Activated CD8-positive, alpha-beta memory T cell treated with anti-CD3 and anti-CD28 coated beads, Interleukin-2, amount 10 ng/mL, durations not matched to agents 7 days and 5 days (primary cell): ENCODE measurements at regions not wholly inside any gene's neighbourhood (a gene's known extent, or its start where the extent isn't known, plus 50 kb on each side); places are given as distances from the start of the nearest gene placed in this dataset.
"Not testable (repeated sequence)": the region's sequence is repeated elsewhere in the genome, so short reads cannot be mapped to it uniquely, and the experiment has no call there.

Experiments
- ATAC-seq: fragments of 150-1000 bp; cut with Tn5 transposase; one replicate; pipeline ENCODE4 v1.10.0; 2021; ENCODE audit warnings: moderate library complexity
- CTCF ChIA-PET: fragments of 350-600 bp; sonication (Branson Sonifier 250); formaldehyde crosslinking; loops from one replicate; lab custom pipeline; 2021; ENCODE audit warnings: antibody characterized with exemption; lab: Charles Lee
- DNase-seq: peaks from one replicate; pipeline ENCODE4 v3.0.0-alpha.2; 2020
- H3K27ac Mint-ChIP-seq: one replicate; pipeline ENCODE4 v1.8.0; 2021; ENCODE audit warnings: mild to moderate bottlenecking, mixed read lengths
- H3K27me3 Mint-ChIP-seq: one replicate; pipeline ENCODE4 v1.8.0; 2021; ENCODE audit warnings: mixed read lengths
- H3K36me3 Mint-ChIP-seq: one replicate; pipeline ENCODE4 v1.8.0; 2021; ENCODE audit warnings: mild to moderate bottlenecking, mixed read lengths
- H3K4me1 Mint-ChIP-seq: one replicate; pipeline ENCODE4 v1.8.0; 2021; ENCODE audit warnings: mixed read lengths
- H3K4me3 Mint-ChIP-seq: one replicate; pipeline ENCODE4 v1.8.0; 2021; ENCODE audit warnings: mild to moderate bottlenecking, moderate library complexity, mixed read lengths
- H3K9me3 Mint-ChIP-seq: one replicate; pipeline ENCODE4 v1.8.0; 2022; ENCODE audit warnings: low read depth, mixed read lengths

- DNase-seq, H3K27me3 Mint-ChIP-seq, H3K4me1 Mint-ChIP-seq, H3K36me3 Mint-ChIP-seq, H3K9me3 Mint-ChIP-seq, H3K27ac Mint-ChIP-seq, ATAC-seq, CTCF ChIA-PET, H3K4me3 Mint-ChIP-seq: not testable (repeated sequence)
These were observed 463.9 kb downstream of the AJAP1 start for GRCh38 chr1:5118292-5118691.

- peaks cover 2% of the 10 kb centered on the region for H3K9me3 Mint-ChIP-seq
- ATAC-seq (no peak), DNase-seq (no peak)
- peaks cover 25% of the 10 kb centered on the region for H3K27me3 Mint-ChIP-seq
- H3K36me3 Mint-ChIP-seq, result no peaks in the 10 kb centered on the region
- peaks cover 20% of the 10 kb centered on the region for H3K4me1 Mint-ChIP-seq
- CTCF ChIA-PET, result no interaction called here
- H3K4me3 Mint-ChIP-seq, result no peak overlapping the region
- H3K27ac Mint-ChIP-seq, result no peak overlapping the region
These were observed 457.2 kb downstream of the AJAP1 start for GRCh38 chr1:5111581-5111980.

- Mint-ChIP-seq H3K4me1 (peaks cover 20% of the 10 kb centered on the region), H3K4me3 (peak overlapping the region; percentile 6), H3K9me3 (peaks cover 2% of the 10 kb centered on the region), H3K27me3 (peaks cover 25% of the 10 kb centered on the region), H3K27ac (no peak overlapping the region), H3K36me3 (no peaks in the 10 kb centered on the region)
- DNase-seq (peak; percentile 50), ATAC-seq (peak; percentile 49)
- CTCF ChIA-PET, result no interaction called here
These were observed 456.1 kb downstream of the AJAP1 start for GRCh38 chr1:5110508-5110907.

GRCh38 chr1:5109633-5110032 lies 455.2 kb downstream of the AJAP1 start:
- H3K9me3 Mint-ChIP-seq, result peaks cover 2% of the 10 kb centered on the region
- CTCF ChIA-PET, result interaction anchor here (1.3 kb wide), 1 partner anchor 103 kb away, joined by 4 read pairs; no protein-coding TSS in a partner anchor
- ATAC-seq (no peak), DNase-seq (no peak)
- no peak overlapping the region for H3K27ac Mint-ChIP-seq
- no peak overlapping the region for H3K4me3 Mint-ChIP-seq
- peaks cover 25% of the 10 kb centered on the region for H3K27me3 Mint-ChIP-seq
- no peaks in the 10 kb centered on the region for H3K36me3 Mint-ChIP-seq
- H3K4me1 Mint-ChIP-seq, result peaks cover 20% of the 10 kb centered on the region

GRCh38 chr1:5108740-5109139 lies 454.3 kb downstream of the AJAP1 start:
- no peak overlapping the region for H3K4me3 Mint-ChIP-seq
- CTCF ChIA-PET, result interaction anchor here (1.3 kb wide), 1 partner anchor 104 kb away, joined by 4 read pairs; no protein-coding TSS in a partner anchor
- peaks cover 20% of the 10 kb centered on the region for H3K4me1 Mint-ChIP-seq
- H3K9me3 Mint-ChIP-seq, result peaks cover 2% of the 10 kb centered on the region
- DNase-seq (no peak), ATAC-seq (no peak)
- H3K27ac Mint-ChIP-seq, result no peak overlapping the region
- H3K27me3 Mint-ChIP-seq, result peaks cover 25% of the 10 kb centered on the region
- H3K36me3 Mint-ChIP-seq, result no peaks in the 10 kb centered on the region

- DNase-seq, result no peak
- H3K27me3 Mint-ChIP-seq, result peaks cover 15% of the 10 kb centered on the region
- no peak overlapping the region for H3K27ac Mint-ChIP-seq
- H3K4me1 Mint-ChIP-seq, result peaks cover 11% of the 10 kb centered on the region
- peaks cover 7% of the 10 kb centered on the region for H3K9me3 Mint-ChIP-seq
- no peak overlapping the region for H3K4me3 Mint-ChIP-seq
- no peak for ATAC-seq
- H3K36me3 Mint-ChIP-seq, result no peaks in the 10 kb centered on the region
- CTCF ChIA-PET, result no interaction called here
These were observed 451.3 kb downstream of the AJAP1 start for GRCh38 chr1:5105744-5106143.

GRCh38 chr1:5099558-5099957 lies 445.1 kb downstream of the AJAP1 start:
- DNase-seq (no peak), ATAC-seq (no peak)
- CTCF ChIA-PET, result interaction anchor here (1.1 kb wide), 1 partner anchor 9 kb away, joined by 3 read pairs; no protein-coding TSS in a partner anchor
- no peaks in the 10 kb centered on the region for H3K27me3 Mint-ChIP-seq
- no peaks in the 10 kb centered on the region for H3K36me3 Mint-ChIP-seq
- no peak overlapping the region for H3K27ac Mint-ChIP-seq
- H3K4me1 Mint-ChIP-seq, result no peaks in the 10 kb centered on the region
- peaks cover 9% of the 10 kb centered on the region for H3K9me3 Mint-ChIP-seq
- H3K4me3 Mint-ChIP-seq, result no peak overlapping the region

GRCh38 chr1:5098981-5099385 lies 444.6 kb downstream of the AJAP1 start:
- DNase-seq, result no peak
- H3K4me3 Mint-ChIP-seq, result no peak overlapping the region
- CTCF ChIA-PET, result interaction anchor here (1.1 kb wide), 1 partner anchor 8 kb away, joined by 3 read pairs; no protein-coding TSS in a partner anchor
- H3K36me3 Mint-ChIP-seq, result no peaks in the 10 kb centered on the region
- peaks cover 10% of the 10 kb centered on the region for H3K9me3 Mint-ChIP-seq
- ATAC-seq, result no peak
- H3K27me3 Mint-ChIP-seq, result no peaks in the 10 kb centered on the region
- no peaks in the 10 kb centered on the region for H3K4me1 Mint-ChIP-seq
- H3K27ac Mint-ChIP-seq, result no peak overlapping the region

GRCh38 chr1:5093042-5093441 lies 438.6 kb downstream of the AJAP1 start:
- Mint-ChIP-seq H3K9me3 (peaks cover 9% of the 10 kb centered on the region), H3K4me1 (no peaks in the 10 kb centered on the region), H3K36me3 (no peaks in the 10 kb centered on the region), H3K27me3 (no peaks in the 10 kb centered on the region), H3K27ac (no peak overlapping the region), H3K4me3 (no peak overlapping the region)
- DNase-seq, result no peak
- no peak for ATAC-seq
- CTCF ChIA-PET, result no interaction called here

- peaks cover 3% of the 10 kb centered on the region for H3K27me3 Mint-ChIP-seq
- ATAC-seq (no peak), DNase-seq (no peak)
- CTCF ChIA-PET, result no interaction called here
- H3K36me3 Mint-ChIP-seq, result no peaks in the 10 kb centered on the region
- no peaks in the 10 kb centered on the region for H3K4me1 Mint-ChIP-seq
- peaks cover 3% of the 10 kb centered on the region for H3K9me3 Mint-ChIP-seq
- H3K4me3 Mint-ChIP-seq, result no peak overlapping the region
- H3K27ac Mint-ChIP-seq, result no peak overlapping the region
These were observed 430.3 kb downstream of the AJAP1 start for GRCh38 chr1:5084676-5085075.

- CTCF ChIA-PET, result no interaction called here
- ATAC-seq (no peak), DNase-seq (no peak)
- peaks cover 2% of the 10 kb centered on the region for H3K27me3 Mint-ChIP-seq
- H3K9me3 Mint-ChIP-seq, result no peaks in the 10 kb centered on the region
- no peak overlapping the region for H3K4me3 Mint-ChIP-seq
- no peaks in the 10 kb centered on the region for H3K4me1 Mint-ChIP-seq
- no peak overlapping the region for H3K27ac Mint-ChIP-seq
- no peaks in the 10 kb centered on the region for H3K36me3 Mint-ChIP-seq
These were observed 412.8 kb downstream of the AJAP1 start for GRCh38 chr1:5067246-5067645.

GRCh38 chr1:5053744-5054143 lies 399.3 kb downstream of the AJAP1 start:
- H3K27me3 Mint-ChIP-seq, result peaks cover 7% of the 10 kb centered on the region
- CTCF ChIA-PET, result no interaction called here

GRCh38 chr1:5029136-5029535 lies 374.7 kb downstream of the AJAP1 start:
- Mint-ChIP-seq H3K4me3 (no peak overlapping the region), H3K36me3 (no peaks in the 10 kb centered on the region), H3K9me3 (no peaks in the 10 kb centered on the region), H3K27ac (no peak overlapping the region), H3K27me3 (peaks cover 3% of the 10 kb centered on the region), H3K4me1 (no peaks in the 10 kb centered on the region)
- DNase-seq (no peak), ATAC-seq (no peak)
- CTCF ChIA-PET, result no interaction called here

More at GRCh38 chr1:5053744-5054143, 399.3 kb downstream of the AJAP1 start:
- peaks cover 2% of the 10 kb centered on the region for H3K9me3 Mint-ChIP-seq
- ATAC-seq (no peak), DNase-seq (no peak)
- H3K27ac Mint-ChIP-seq, result no peak overlapping the region
- no peak overlapping the region for H3K4me3 Mint-ChIP-seq
- H3K4me1 Mint-ChIP-seq, result no peaks in the 10 kb centered on the region
- H3K36me3 Mint-ChIP-seq, result no peaks in the 10 kb centered on the region

GRCh38 chr1:5012249-5012648 lies 357.8 kb downstream of the AJAP1 start:
- H3K36me3 Mint-ChIP-seq, result no peaks in the 10 kb centered on the region
- no peak overlapping the region for H3K4me3 Mint-ChIP-seq
- H3K9me3 Mint-ChIP-seq, result no peaks in the 10 kb centered on the region
- no peaks in the 10 kb centered on the region for H3K4me1 Mint-ChIP-seq
- DNase-seq, result no peak
- H3K27me3 Mint-ChIP-seq, result peaks cover 4% of the 10 kb centered on the region
- CTCF ChIA-PET, result no interaction called here
- no peak for ATAC-seq
- no peak overlapping the region for H3K27ac Mint-ChIP-seq

- Mint-ChIP-seq H3K4me1 (no peaks in the 10 kb centered on the region), H3K4me3 (no peak overlapping the region), H3K27ac (no peak overlapping the region), H3K36me3 (no peaks in the 10 kb centered on the region), H3K9me3 (no peaks in the 10 kb centered on the region), H3K27me3 (peaks cover 4% of the 10 kb centered on the region)
- CTCF ChIA-PET, result no interaction called here
- DNase-seq (no peak), ATAC-seq (no peak)
These were observed 356.2 kb downstream of the AJAP1 start for GRCh38 chr1:5010656-5011055.
